AG09309 (cell line): ENCODE measurements at regions not wholly inside any gene's neighbourhood (a gene's known extent, or its start where the extent isn't known, plus 50 kb on each side); places are given as distances from the start of the nearest gene placed in this dataset.

ENCODE experiments used
- DNase-seq: peaks from one replicate; pipeline ENCODE4 v3.0.0-alpha.2; 2010; ENCODE audit warnings: low read depth
- H3K4me3 ChIP-seq: 2 replicates; pipeline ENCODE4 v1.5.1; 2011; ENCODE audit warnings: mild to moderate bottlenecking, low read depth, low read length, moderate library complexity; ENCODE audit not compliant: control insufficient read depth
- CTCF ChIP-seq: IDR thresholded peaks from 2 replicates; pipeline ENCODE4 v1.5.1; 2011; ENCODE audit warnings: mild to moderate bottlenecking, low read depth, low read length, inconsistent platforms; ENCODE audit not compliant: insufficient read depth, control insufficient read depth; ENCODE audit errors: missing control alignments

DNA sequence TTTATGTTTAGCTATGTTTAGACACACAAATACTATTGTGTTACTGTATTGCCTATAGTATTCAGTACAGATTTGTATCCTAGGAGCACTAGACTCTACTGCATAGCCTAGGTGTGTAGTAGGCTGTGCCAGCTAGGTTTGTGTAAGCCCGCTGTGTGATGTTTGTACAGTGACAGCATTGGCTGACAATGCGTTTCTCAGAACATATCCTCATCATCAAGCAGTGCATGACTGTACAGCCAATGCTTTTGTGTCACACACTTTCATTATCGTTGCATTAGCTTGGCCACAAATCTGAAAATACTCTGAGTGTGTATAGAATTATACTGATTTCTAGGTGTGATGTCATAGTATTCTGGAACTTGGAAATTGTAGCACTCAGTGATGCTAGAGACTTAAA lies 63.4 kb downstream of the CLDN34 start:
- H3K4me3 ChIP-seq: no peak overlapping the region
- no peak for DNase-seq
- no peak for TF ChIP-seq CTCF

GRCh38 chrX:10031746-10032145 lies 64.6 kb downstream of the CLDN34 start:
- H3K4me3 ChIP-seq: no peak overlapping the region
- no peak for DNase-seq
- no peak for TF ChIP-seq CTCF

- no peak for DNase-seq
- no peak overlapping the region for H3K4me3 ChIP-seq
- TF ChIP-seq CTCF: no peak
Observed at GRCh38 chrX:10032147-10032546, 65.0 kb downstream of the CLDN34 start.

DNA sequence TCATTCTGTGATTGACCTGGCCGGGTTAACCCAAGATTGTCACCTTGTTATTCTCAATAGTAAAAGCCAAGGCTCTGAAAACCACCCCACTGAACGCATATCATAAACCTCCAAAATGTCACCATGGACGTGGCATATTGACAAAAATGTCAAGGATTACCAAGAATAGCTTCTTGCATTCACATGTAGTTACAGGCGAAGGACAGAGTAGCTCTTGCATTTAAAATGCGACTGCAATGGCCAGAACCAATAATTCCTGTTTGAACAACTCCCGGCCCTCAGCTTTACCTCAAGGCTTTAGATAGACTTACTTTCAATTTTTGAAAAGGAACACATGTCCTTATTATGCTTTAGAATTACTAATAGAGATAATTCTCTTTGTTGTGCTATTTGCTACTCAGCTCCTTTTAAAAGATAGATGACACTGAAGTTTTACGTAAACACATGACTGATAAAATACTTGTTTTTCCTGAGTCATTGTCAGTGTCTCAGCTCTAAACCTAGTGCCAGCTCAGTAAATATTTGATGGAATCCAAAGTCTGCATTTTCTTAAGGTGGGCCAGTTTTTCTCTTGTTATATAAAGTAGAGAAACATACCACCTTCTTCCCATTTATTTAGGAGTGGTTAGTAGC lies 66.3 kb downstream of the CLDN34 start:
- DNase-seq: no peak
- TF ChIP-seq CTCF: no peak
- no peak overlapping the region for H3K4me3 ChIP-seq

GRCh38 chrX:10034740-10035260 lies 67.6 kb downstream of the CLDN34 start:
- no peak for DNase-seq

GRCh38 chrX:10038585-10038984 lies 71.4 kb downstream of the CLDN34 start:
- no peak overlapping the region for H3K4me3 ChIP-seq
- no peak for TF ChIP-seq CTCF
- no peak for DNase-seq

More at GRCh38 chrX:10034740-10035260, 67.6 kb downstream of the CLDN34 start:
- H3K4me3 ChIP-seq: no peak overlapping the region
- TF ChIP-seq CTCF: no peak
